ENCODE measurements at regions not wholly inside any gene's neighbourhood (a gene's known extent, or its start where the extent isn't known, plus 50 kb on each side); places are given as distances from the start of the nearest gene placed in this dataset.

DNA sequence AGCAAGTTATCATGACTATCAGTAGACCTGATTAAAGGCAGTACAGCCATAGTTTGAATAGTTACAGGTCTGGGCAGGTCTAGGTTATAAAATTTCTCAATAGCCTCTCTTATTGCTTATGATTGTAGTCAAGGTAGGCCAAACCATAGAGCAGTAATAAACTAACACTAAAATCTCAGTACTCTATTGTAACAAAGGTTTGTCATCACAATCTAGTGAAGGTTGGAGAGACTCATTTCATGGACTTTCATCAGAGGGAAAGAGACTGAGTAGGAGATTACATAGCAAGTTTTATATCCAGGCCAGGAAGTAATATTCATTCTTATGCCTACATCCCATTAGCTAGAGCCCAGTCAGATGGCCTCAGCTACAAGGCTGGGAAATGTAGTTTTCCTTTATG is 141.0 kb downstream of the ASB9 start:
- H3K27ac ChIP-seq, result no peak overlapping the region
- H3K4me1 ChIP-seq, result no peaks in the 10 kb centered on the region
- TF ChIP-seq POLR2A (IDR thresholded peaks at IDR 0.05), result no peak
- no peak for TF ChIP-seq POLR2AphosphoS5 (IDR thresholded peaks at IDR 0.05)
- TF ChIP-seq CTCF (IDR thresholded peaks at IDR 0.05), result no peak
- H3K9me3 ChIP-seq, result no peaks in the 10 kb centered on the region
- DNase-seq (ENCODE audit: low spot score in 2 of 2), result no peak
- H3K27me3 ChIP-seq, result peaks cover 0 to 19% of the 10 kb centered on the region in 2 donors
- H3K4me3 ChIP-seq, result no peak overlapping the region
- H3K36me3 ChIP-seq, result no peaks in the 10 kb centered on the region
- intact Hi-C loops (cut with DNase I; ENCODE audit: low total_unique reads), result no loop called here

DNA sequence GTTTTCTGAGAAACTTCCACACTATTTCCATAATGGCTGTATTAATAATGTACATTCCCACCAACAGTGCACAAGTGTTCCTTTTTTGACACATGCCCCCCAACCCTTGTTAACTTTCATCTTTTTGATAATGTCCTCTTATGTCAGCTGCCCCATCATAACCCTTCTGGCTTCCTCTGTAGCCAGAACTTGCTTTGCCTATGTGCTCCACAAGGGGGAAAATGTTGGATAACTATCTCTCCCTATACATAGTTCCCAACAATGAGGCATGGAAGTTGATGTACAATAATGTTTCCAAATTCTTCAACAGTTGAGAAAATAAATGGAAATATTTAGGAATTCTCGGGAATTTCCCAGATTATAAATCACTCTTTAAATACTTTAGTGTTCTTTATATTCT is 142.9 kb downstream of the ASB9 start:
- intact Hi-C loops (cut with DNase I; ENCODE audit: low total_unique reads), result no loop called here

GRCh38 chrX:15116900-15117299 is 153.0 kb downstream of the ASB9 start:
- H3K9me3 ChIP-seq, result no peaks in the 10 kb centered on the region
- DNase-seq (ENCODE audit: low spot score in 2 of 2), result no peak
- no peak overlapping the region for H3K4me3 ChIP-seq
- TF ChIP-seq POLR2A (IDR thresholded peaks at IDR 0.05), result no peak
- TF ChIP-seq CTCF (IDR thresholded peaks at IDR 0.05), result no peak
- TF ChIP-seq POLR2AphosphoS5 (IDR thresholded peaks at IDR 0.05), result no peak
- no peaks in the 10 kb centered on the region for H3K4me1 ChIP-seq
- no peaks in the 10 kb centered on the region for H3K36me3 ChIP-seq
- peaks cover 0 to 49% of the 10 kb centered on the region in 2 donors for H3K27me3 ChIP-seq
- intact Hi-C loops (cut with DNase I; ENCODE audit: low total_unique reads), result no loop called here
- H3K27ac ChIP-seq, result no peak overlapping the region

More for the DNA sequence above, 142.9 kb downstream of the ASB9 start:
- H3K9me3 ChIP-seq, result no peaks in the 10 kb centered on the region
- no peak for DNase-seq (ENCODE audit: low spot score in 2 of 2)
- H3K27ac ChIP-seq, result no peak overlapping the region
- no peak overlapping the region for H3K4me3 ChIP-seq
- TF ChIP-seq POLR2AphosphoS5 (IDR thresholded peaks at IDR 0.05), result no peak
- no peak for TF ChIP-seq CTCF (IDR thresholded peaks at IDR 0.05)
- no peak for TF ChIP-seq POLR2A (IDR thresholded peaks at IDR 0.05)
- peaks cover 0 to 19% of the 10 kb centered on the region in 2 donors for H3K27me3 ChIP-seq
- H3K36me3 ChIP-seq, result no peaks in the 10 kb centered on the region
- H3K4me1 ChIP-seq, result no peaks in the 10 kb centered on the region

DNA sequence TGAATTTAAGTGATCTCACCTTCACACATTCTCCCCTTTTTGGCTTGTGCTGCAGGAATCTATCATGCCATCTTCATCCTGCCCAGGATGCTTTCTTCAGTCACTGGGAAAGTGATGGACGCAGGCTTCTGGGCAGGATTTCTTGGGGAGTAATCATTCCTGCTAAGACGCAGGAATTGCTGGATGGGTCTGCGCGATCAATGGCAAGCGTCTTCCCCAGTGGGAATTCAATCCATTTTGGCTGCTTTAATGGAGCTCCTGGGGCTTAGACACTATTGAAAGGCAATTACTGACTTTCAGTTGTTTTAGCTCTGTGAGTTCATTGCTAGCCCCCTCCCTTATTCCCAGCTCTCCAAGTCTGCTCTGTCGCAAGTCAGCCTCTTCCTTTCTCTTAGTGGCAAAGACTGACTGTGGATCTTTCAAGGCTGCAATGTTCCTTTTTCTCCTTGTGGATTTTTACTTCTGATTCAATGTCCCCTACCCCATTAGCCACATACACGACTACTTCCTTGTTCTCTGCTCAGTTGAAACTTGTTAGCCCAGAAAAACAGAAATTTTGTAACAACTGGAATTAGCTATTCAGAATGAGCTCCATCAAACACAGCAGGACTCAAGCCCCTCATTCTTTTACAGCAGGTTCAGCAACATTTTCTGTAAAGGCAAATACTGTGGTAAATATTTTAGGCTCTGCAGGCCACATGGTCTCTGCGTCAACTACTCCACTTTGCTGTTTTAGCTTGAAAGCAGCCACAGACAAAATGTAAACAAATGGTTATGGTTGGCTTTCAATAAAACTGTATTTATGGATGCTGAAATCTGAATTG is 154.9 kb downstream of the ASB9 start:
- Histone ChIP-seq H3K36me3 (no peaks in the 10 kb centered on the region), H3K27me3 (peaks cover 0 to 35% of the 10 kb centered on the region in 2 donors), H3K27ac (no peak overlapping the region), H3K4me1 (no peaks in the 10 kb centered on the region), H3K9me3 (no peaks in the 10 kb centered on the region), H3K4me3 (no peak overlapping the region)
- no peak for TF ChIP-seq POLR2A (IDR thresholded peaks at IDR 0.05)
- TF ChIP-seq CTCF (IDR thresholded peaks at IDR 0.05), result no peak
- TF ChIP-seq POLR2AphosphoS5 (IDR thresholded peaks at IDR 0.05), result no peak
- intact Hi-C loops (cut with DNase I; ENCODE audit: low total_unique reads), result no loop called here
- no peak for DNase-seq (ENCODE audit: low spot score in 2 of 2)

- Histone ChIP-seq H3K9me3 (peaks cover 12 to 33% of the 10 kb centered on the region in 2 donors), H3K27me3 (peaks cover 0 to 9% of the 10 kb centered on the region in 2 donors), H3K27ac (no peak overlapping the region), H3K4me1 (no peaks in the 10 kb centered on the region), H3K36me3 (no peaks in the 10 kb centered on the region), H3K4me3 (no peak overlapping the region)
- intact Hi-C loops (cut with DNase I; ENCODE audit: low total_unique reads), result no loop called here
- no peak for DNase-seq (ENCODE audit: low spot score in 2 of 2)
- TF ChIP-seq CTCF (IDR thresholded peaks at IDR 0.05), result no peak
- no peak for TF ChIP-seq POLR2A (IDR thresholded peaks at IDR 0.05)
- no peak for TF ChIP-seq POLR2AphosphoS5 (IDR thresholded peaks at IDR 0.05)
Observed at GRCh38 chrX:15107367-15107988, 162.4 kb downstream of the ASB9 start.

All from breast epithelium (tissue), 4 donors.